GM21367 (cell line): ENCODE measurements at regions not wholly inside any gene's neighbourhood (a gene's known extent, or its start where the extent isn't known, plus 50 kb on each side); places are given as distances from the start of the nearest gene placed in this dataset.

Experiments used
- ATAC-seq: cut with Tn5 transposase; IDR thresholded peaks from one replicate; pipeline ENCODE4 v1.9.1; 2021; ENCODE audit not compliant: unreplicated experiment

DNA sequence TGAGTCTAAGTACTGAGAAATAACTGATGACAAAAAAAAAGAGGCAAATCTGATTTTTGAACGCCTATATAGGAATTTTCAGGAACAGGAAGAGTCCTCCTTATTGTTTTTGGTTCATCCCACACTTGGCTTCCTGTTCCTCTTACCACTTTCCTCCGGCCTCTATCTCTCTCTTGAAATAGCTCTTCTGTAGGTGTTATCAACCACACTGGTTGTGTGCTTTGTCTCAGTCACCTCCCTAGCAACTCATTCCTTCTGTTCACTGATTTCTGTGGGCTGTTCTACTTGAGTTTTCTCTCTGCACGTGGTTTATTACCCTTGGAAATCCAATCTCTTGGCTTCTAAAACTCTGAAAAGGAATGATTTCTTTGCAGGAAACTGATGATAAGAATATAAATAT, 78.7 kb upstream of the C11orf87 start:
- no peak for ATAC-seq

- ATAC-seq: no peak
These were observed 74.7 kb upstream of the C11orf87 start for GRCh38 chr11:109347304-109347703.

DNA sequence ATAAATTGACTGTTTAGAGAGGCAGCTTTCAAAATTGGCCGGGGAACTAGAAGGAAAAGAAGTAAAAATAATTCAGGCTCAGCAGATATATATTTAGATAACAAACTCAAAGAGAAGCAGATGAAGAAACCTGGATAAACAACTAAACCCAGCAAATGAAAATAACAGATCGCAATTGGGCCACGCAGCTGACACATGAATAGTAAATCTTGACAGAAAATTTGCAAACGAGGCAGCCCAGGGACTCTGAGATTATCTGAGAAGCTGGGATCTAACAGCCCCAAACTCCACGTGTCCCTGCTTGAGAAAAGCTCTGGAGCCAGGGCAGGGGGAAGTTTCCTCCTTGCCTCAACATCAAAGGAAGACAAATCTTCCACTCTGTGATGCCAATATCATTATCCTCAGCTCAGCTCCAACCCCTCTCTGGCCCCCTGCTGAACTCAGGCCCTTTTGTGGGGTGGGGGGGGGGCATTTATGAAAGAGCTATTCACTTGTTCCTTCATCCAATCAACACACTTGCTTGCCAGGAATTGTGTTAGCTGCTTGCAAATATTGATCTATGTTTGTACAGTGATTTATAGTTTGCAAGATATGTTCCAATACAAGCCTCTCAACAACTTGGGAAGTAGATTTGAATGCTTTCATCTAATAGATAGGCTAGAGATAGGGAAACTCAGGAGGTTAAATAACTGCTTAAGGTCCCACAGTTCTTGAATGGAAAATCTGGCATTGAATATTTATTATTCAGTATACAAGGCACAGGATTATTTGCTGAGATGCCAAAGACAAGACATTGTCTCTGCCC, 72.5 kb upstream of the C11orf87 start:
- no peak for ATAC-seq

- no peak for ATAC-seq
These were observed 71.9 kb upstream of the C11orf87 start for GRCh38 chr11:109350091-109350490.

DNA sequence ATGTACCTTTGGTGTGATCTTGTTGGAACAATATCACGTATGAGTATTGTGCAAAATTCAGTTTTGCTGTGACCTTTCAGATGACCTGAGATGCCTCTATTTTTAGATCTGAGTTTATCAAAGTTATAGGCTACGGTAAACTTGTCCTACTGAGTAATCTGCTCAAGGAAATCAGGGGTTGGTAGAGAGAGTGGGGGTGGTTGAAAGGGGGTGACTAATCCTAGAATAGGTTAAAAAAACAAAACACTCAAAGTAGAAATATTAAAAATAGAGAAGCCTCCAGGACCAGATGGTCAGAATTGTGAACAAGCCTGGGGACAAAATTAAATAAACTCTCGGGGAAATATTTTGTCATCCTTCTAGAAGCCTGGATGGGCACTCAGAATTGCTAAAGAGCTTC, 59.9 kb upstream of the C11orf87 start:
- ATAC-seq: no peak

GRCh38 chr11:109363682-109364081, 58.3 kb upstream of the C11orf87 start:
- no peak for ATAC-seq

DNA sequence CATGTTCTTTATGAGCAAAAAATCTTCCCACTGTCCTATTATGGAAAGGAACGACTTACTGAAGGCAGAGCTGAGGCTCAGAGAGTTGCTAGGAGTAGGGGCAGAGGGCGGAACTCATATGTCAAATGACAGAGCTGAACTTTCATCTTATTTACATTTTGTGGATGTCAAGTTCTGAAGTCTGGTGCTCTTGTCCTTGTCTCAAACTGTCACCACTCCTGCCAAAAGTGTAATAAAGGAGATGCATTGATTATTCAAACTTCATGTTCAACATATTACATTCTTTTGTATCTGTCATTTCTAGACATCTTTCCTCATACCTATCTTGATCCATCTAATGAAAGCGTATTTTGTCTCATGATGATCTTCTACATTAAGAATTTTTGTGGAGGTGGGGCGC, 57.1 kb upstream of the C11orf87 start:
- no peak for ATAC-seq

DNA sequence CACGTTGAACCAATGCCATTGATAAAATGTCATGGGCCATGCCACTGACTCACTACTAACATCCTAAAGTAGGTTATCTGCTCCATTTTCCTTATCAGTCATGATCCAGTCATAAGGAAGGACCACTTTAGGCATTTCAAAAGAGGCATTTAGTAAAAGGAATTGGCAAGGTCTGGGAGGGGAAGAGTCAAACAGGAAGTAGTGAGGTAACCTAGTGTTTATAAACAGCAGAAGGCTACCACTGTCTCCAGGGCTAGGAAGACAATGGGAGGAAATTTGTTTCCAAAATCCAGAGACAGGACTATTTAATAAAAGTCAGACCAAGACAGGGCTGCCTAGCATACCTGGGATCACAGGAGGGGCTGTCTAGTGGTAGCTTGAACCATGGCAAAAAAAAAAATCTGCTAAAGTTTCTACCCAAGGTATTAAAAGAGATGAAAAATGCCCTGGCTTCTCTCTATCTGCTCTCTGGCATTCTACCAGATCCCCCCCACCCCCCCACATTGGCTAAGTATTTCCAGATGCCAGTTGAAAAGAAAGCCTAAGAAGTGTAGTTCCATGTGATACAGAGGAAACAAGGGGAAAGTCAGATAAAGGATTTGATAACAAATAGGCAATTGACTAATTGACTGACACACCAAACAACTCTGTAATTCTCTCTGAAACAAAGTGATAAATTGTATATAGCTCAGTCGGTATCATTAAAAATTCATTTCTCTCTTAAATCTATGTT, 50.4 kb upstream of the C11orf87 start:
- no peak for ATAC-seq
